Lower leg skin (tissue), 4 donors: ENCODE measurements at regions not wholly inside any gene's neighbourhood (a gene's known extent, or its start where the extent isn't known, plus 50 kb on each side); places are given as distances from the start of the nearest gene placed in this dataset.

Experiments used
- DNase-seq, 2 donors: peaks; one replicate each; pipeline ENCODE4 v3.0.0-alpha.2; 2019; ENCODE audit warnings: low spot score in 2 of 2
- H3K4me3 ChIP-seq: fragments of 200-600 bp; sonication (generic); 2 replicates; pipeline ENCODE4 v1.5.1; 2017; ENCODE audit warnings: mild to moderate bottlenecking, low read depth; ENCODE audit not compliant: poor library complexity, severe bottlenecking
- POLR2A ChIP-seq, 2 donors: fragments of 450-650 bp; IDR thresholded peaks; one replicate each; pipeline ENCODE4 v1.6.1; 2016 to 2017; ENCODE audit warnings: antibody characterized with exemption in 2 of 2, mild to moderate bottlenecking in 1 of 2, moderate library complexity in 1 of 2
- WGBS, 2 donors: methylation state at CpG; one replicate each; pipeline ENCODE4 v1.1.5; 2018; 5-methylcytosine and 5-hydroxymethylcytosine counted together
- intact Hi-C: fragments of 100-400 bp; cut with DNase I; formaldehyde crosslinking; loops from one replicate; pipeline ENCODE4 v1.15.0; 2023; ENCODE audit warnings: low total_unique reads
- TF ChIP-seq, protein P1 (sequence below), 3 donors: fragments of 450-650 bp; IDR thresholded peaks; one replicate each; pipeline ENCODE4 v1.5.1; 2016; ENCODE audit warnings: antibody characterized with exemption in 3 of 3, mild to moderate bottlenecking in 3 of 3, moderate library complexity in 2 of 3

DNA sequence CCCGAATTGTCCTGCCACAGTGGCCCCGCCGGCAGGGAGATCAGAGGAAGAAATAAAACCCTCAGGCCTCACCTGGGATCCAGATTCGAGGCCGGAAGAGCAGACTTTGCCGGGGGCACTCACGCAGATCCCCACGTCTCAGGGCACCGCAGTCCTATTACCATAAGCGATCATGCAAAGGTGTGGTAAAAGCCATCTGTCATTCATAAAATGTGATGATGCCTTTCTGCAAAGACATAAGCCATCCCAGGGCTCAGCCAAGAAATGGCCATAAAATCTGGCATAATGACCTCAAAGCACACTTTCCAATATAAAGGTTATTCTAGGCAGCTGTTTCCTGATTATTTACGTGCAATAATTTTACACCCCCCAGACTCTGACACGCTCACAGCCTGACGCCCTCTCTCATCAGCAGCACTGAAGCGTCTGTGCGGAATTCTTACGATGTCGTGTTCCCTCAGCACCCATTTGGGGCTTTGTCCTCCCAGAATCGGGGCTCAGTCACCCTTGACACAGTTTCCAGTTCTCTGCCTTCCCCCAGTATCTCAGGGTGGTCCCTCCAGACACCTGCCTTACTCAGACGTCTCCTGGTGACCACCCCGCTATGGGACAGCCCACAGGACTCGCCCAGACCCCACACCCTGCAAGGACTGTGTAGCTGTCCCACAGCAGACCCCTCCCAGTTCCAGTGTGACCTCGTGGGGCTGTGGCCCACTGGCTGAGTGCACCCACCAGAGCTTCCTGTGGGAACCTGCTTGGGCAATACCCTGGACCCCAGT, 74.3 kb upstream of the FAM20C start:
- WGBS, 2 donors, result 74 to 81% methylated on average over 19 to 22 of the region's 22 CpGs
- DNase-seq, result peak in 1 of 2 donors; percentile 81
- H3K4me3 ChIP-seq, result no peak overlapping the region
- no peak for TF ChIP-seq POLR2A (IDR thresholded peaks at IDR 0.05)
- TF ChIP-seq, protein P1, sequence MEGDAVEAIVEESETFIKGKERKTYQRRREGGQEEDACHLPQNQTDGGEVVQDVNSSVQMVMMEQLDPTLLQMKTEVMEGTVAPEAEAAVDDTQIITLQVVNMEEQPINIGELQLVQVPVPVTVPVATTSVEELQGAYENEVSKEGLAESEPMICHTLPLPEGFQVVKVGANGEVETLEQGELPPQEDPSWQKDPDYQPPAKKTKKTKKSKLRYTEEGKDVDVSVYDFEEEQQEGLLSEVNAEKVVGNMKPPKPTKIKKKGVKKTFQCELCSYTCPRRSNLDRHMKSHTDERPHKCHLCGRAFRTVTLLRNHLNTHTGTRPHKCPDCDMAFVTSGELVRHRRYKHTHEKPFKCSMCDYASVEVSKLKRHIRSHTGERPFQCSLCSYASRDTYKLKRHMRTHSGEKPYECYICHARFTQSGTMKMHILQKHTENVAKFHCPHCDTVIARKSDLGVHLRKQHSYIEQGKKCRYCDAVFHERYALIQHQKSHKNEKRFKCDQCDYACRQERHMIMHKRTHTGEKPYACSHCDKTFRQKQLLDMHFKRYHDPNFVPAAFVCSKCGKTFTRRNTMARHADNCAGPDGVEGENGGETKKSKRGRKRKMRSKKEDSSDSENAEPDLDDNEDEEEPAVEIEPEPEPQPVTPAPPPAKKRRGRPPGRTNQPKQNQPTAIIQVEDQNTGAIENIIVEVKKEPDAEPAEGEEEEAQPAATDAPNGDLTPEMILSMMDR (IDR thresholded peaks at IDR 0.05), result no peak
- intact Hi-C loops, result no loop called here

DNA sequence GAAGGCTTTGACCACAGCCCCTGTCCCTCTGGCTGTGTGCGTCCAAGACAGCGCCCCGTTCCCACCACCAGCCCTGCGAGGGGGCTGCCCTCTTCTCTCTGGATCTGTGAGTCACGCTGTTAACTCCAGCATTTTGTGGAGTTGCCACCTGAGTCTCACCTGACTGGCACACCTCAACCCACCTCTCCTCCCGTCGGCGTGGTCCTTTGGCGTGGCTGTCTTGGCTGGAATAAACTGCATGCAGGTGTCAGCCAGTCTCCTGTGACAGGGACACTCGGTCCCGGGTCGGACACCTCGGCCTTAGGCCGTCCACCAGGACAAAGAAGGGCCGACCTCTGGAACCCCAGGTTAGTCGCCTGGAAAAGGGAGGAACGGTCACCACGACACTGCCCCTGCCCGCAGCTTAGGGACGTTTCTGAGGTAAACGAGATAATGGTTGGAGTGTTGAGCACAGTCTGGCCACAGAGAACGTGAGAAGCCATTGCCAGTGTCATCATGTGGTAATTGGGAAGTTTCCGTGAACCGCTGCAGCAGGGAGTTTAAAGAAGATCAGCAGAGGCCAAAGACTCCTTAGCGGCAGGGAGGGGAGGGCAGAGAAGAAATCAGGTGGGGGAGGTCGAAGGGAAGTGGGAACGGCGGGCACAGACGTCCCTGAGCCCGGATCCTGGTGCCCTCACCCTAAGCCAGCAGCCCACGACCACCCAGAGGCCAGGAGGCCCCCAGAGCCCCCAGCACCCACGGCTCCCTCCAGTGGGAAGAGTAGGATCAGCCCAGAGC, 73.6 kb upstream of the FAM20C start:
- DNase-seq, result peak in 1 of 2 donors; percentile 62
- intact Hi-C loops, result no loop called here
- TF ChIP-seq, protein P1 (IDR thresholded peaks at IDR 0.05), result no peak
- no peak for TF ChIP-seq POLR2A (IDR thresholded peaks at IDR 0.05)
- H3K4me3 ChIP-seq, result no peak overlapping the region
- WGBS, 2 donors, result 77 to 84% methylated on average over 32 of the region's 32 CpGs

DNA sequence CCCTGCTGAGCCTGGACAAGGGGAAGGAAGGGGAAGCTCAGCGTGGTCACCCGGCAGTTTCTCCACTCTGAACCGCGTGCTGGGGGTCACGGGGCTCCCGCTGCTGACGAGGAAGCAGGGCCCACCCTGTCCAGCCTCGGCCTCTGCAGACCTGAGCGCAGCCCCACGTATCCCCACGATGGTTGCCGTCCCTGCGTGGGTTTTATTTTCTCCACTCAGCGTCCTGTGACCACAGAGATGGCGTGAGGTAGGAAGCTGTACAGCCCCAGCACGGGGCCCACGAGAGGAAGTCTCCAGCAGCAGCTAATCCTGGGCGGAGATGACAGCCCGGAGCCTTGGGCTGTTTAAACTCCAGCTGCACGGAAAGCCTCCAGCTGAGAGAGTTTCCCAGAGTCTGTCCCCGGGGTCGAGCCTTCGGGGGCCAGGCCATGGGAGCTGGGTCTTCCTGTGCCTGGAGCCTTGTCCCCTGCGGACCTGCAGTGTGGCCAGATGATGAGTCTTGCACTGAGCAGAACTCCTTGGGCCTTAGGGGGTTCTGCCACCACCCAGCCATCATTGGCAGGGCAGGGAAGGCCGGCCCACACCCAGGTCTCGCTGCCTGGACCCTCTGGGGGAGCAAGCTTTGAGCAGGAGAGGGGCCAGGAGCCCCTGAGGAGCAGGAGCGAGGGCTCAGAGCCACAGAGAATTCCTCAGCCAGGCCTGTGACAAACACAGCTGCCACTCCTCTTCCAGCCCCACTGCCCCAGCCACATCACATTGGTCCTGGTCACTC, 72.8 kb upstream of the FAM20C start:
- intact Hi-C loops, result no loop called here
- TF ChIP-seq, protein P1 (IDR thresholded peaks at IDR 0.05), result no peak
- TF ChIP-seq POLR2A (IDR thresholded peaks at IDR 0.05), result no peak
- peak in 1 of 2 donors; percentile 76 for DNase-seq
- no peak overlapping the region for H3K4me3 ChIP-seq
- WGBS, 2 donors, result 60 to 61% methylated on average over 21 to 26 of the region's 27 CpGs

DNA sequence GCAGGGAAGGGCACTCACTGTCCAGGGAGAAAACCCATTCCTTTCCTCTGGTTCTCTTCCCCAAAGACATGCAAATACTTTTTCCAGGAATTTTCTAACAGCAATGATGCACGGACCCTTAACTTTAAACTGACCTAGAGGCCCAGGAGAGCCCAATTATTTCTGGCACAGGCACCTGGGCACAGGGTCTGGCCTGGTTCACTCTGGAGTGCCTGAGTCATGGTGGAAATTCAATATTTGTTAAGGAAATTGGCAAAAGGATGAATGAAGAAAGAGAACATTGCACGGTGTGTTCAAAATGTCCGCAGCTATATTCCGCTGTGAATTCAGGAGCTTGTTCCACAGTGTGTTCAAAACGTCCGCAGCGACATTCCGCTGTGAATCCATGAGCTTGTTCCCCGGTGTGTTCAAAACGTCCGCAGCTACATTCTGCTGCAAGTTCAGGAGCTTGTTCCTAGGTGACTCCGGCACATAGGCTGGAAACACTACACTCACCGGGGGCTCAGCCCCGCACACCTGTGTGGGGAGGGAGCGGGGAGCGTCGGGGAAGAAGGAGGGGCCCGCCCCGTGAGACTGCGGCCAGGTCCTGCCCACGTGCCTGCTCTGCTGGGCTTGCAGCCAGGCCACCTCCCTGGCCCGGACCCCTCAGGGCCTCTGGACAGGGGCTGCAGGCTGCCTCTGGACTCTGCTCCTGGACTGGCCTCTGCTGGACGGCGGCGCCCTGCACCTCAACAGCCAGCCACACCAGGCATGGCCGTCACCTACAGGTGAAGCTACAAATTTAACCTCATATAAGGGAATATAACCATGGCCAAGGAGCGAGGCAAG, 72.0 kb upstream of the FAM20C start:
- TF ChIP-seq POLR2A (IDR thresholded peaks at IDR 0.05), result no peak
- TF ChIP-seq, protein P1 (IDR thresholded peaks at IDR 0.05), result no peak
- peak in 1 of 2 donors; percentile 58 for DNase-seq
- H3K4me3 ChIP-seq, result no peak overlapping the region
- intact Hi-C loops, result no loop called here
- WGBS, 2 donors, result 64 to 72% methylated on average over 27 of the region's 27 CpGs
